Parathyroid adenoma (tissue), 2 donors: ENCODE measurements at regions not wholly inside any gene's neighbourhood (a gene's known extent, or its start where the extent isn't known, plus 50 kb on each side); places are given as distances from the start of the nearest gene placed in this dataset.

Source experiments
- H2AFZ ChIP-seq: fragments of 300-600 bp; sonication (generic); one replicate; pipeline ENCODE4 v1.7.0; 2017; ENCODE audit warnings: antibody characterized with exemption, mild to moderate bottlenecking
- H3K27ac ChIP-seq: fragments of 300-600 bp; sonication (generic); one replicate; pipeline ENCODE4 v1.7.0; 2017
- H3K27me3 ChIP-seq: fragments of 300-600 bp; sonication (generic); one replicate; pipeline ENCODE4 v1.7.0; 2017; ENCODE audit warnings: low read length; ENCODE audit not compliant: control insufficient read depth, insufficient read depth
- H3K36me3 ChIP-seq: fragments of 300-600 bp; sonication (generic); one replicate; pipeline ENCODE4 v1.7.0; 2017; ENCODE audit warnings: low read length; ENCODE audit not compliant: control insufficient read depth, insufficient read depth
- H3K4me1 ChIP-seq: fragments of 300-600 bp; sonication (generic); one replicate; pipeline ENCODE4 v1.7.0; 2017; ENCODE audit warnings: control low read depth
- H3K4me2 ChIP-seq: fragments of 300-600 bp; sonication (generic); one replicate; pipeline ENCODE4 v1.7.0; 2017; ENCODE audit warnings: low read length
- H3K4me3 ChIP-seq: fragments of 300-600 bp; sonication (generic); one replicate; pipeline ENCODE4 v1.7.0; 2017; ENCODE audit warnings: low read depth, low read length
- H3K79me2 ChIP-seq: fragments of 300-600 bp; sonication (generic); one replicate; pipeline ENCODE4 v1.7.0; 2017; ENCODE audit warnings: control low read depth
- H3K9ac ChIP-seq: fragments of 300-600 bp; sonication (generic); one replicate; pipeline ENCODE4 v1.7.0; 2017; ENCODE audit warnings: mild to moderate bottlenecking
- H3K9me3 ChIP-seq: fragments of 300-600 bp; sonication (generic); one replicate; pipeline ENCODE4 v1.7.0; 2017; ENCODE audit warnings: low read length; ENCODE audit not compliant: control insufficient read depth
- TF ChIP-seq, protein P1 (sequence below): fragments of 300-600 bp; sonication (generic); IDR thresholded peaks from one replicate; pipeline ENCODE4 v1.7.0; 2017; ENCODE audit warnings: antibody characterized with exemption, mild to moderate bottlenecking
- donor health status: primary hyperparathyroidism.

DNA sequence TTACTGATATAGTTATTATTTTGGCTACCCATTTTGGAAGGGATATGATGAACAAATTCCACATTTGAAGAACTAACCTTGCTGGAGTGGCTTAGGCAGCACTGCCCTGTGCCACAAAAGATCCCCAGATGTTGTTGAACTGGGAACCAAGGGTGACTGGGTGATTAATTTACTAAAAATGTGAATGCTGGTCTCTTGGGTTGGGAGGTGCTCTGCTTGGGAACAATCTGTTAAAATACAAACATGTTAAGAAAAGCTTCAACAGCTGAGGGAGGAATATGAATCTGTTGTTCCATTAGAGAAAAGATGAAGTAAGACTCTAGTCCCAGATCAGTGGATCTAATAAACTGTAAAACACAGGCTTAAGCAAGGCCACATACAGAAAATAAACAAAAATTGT is 1860.1 kb downstream of the SUCLG1 start:
- Histone ChIP-seq H3K9ac (no peak overlapping the region), H3K27ac (no peak overlapping the region)

DNA sequence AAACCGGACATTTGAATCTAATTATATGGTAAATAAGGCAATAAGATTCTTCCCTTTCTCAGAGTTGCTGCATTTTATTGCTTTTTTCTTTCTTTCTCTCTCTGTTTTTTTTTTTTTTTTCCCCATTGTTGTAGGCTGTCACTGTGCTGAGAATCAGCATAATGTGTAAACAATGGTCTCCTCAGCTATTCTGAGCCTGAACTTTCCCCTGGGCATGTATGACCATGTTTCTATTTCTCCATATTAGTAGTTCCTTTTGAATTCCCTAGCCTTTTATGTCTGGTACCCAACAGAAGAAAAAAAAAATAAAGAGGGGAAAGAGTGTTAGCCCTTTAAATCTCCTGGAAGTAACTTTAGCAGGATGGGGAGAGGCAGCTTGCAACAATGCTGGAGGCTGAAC is 1862.5 kb downstream of the SUCLG1 start:
- H3K4me2 ChIP-seq = no peak overlapping the region
- H3K36me3 ChIP-seq = no peaks in the 10 kb centered on the region

More for the DNA sequence above, 1860.1 kb downstream of the SUCLG1 start:
- Histone ChIP-seq H3K36me3 (no peaks in the 10 kb centered on the region), H3K27me3 (no peaks in the 10 kb centered on the region), H2AFZ (no peak overlapping the region), H3K9me3 (no peaks in the 10 kb centered on the region), H3K4me2 (no peak overlapping the region), H3K4me3 (no peak overlapping the region), H3K79me2 (no peaks in the 10 kb centered on the region), H3K4me1 (no peaks in the 10 kb centered on the region)
- TF ChIP-seq, protein P1, sequence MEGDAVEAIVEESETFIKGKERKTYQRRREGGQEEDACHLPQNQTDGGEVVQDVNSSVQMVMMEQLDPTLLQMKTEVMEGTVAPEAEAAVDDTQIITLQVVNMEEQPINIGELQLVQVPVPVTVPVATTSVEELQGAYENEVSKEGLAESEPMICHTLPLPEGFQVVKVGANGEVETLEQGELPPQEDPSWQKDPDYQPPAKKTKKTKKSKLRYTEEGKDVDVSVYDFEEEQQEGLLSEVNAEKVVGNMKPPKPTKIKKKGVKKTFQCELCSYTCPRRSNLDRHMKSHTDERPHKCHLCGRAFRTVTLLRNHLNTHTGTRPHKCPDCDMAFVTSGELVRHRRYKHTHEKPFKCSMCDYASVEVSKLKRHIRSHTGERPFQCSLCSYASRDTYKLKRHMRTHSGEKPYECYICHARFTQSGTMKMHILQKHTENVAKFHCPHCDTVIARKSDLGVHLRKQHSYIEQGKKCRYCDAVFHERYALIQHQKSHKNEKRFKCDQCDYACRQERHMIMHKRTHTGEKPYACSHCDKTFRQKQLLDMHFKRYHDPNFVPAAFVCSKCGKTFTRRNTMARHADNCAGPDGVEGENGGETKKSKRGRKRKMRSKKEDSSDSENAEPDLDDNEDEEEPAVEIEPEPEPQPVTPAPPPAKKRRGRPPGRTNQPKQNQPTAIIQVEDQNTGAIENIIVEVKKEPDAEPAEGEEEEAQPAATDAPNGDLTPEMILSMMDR = no peak

DNA sequence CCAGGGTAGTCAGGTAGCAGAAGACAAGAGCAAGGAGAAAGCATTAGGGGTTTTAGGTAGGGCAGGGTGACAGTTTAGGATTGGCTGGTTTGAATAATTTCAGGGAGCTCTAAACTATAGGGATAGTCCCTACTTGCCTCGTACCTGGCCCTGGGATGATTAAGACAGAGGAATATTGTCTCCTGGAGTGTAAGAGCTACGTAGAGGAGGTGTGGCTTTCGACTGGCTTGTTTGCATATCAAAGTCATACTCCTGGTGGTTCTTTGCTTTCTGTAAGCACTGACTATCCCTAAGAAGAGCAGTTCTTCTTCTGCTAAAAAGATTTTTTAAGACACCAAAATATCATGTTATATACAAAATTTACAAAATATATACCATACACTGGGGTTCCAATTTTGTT is 1867.4 kb downstream of the SUCLG1 start:
- Histone ChIP-seq H3K79me2 (no peaks in the 10 kb centered on the region), H2AFZ (no peak overlapping the region), H3K4me1 (no peaks in the 10 kb centered on the region), H3K36me3 (no peaks in the 10 kb centered on the region), H3K9ac (no peak overlapping the region), H3K27me3 (no peaks in the 10 kb centered on the region), H3K9me3 (no peaks in the 10 kb centered on the region), H3K27ac (no peak overlapping the region), H3K4me3 (no peak overlapping the region), H3K4me2 (no peak overlapping the region)
- TF ChIP-seq, protein P1 = no peak

More for the DNA sequence above, 1862.5 kb downstream of the SUCLG1 start:
- TF ChIP-seq, protein P1 = no peak
- Histone ChIP-seq H3K4me1 (no peaks in the 10 kb centered on the region), H2AFZ (no peak overlapping the region), H3K27me3 (no peaks in the 10 kb centered on the region), H3K9me3 (no peaks in the 10 kb centered on the region), H3K79me2 (no peaks in the 10 kb centered on the region), H3K27ac (no peak overlapping the region), H3K4me3 (no peak overlapping the region), H3K9ac (no peak overlapping the region)

DNA sequence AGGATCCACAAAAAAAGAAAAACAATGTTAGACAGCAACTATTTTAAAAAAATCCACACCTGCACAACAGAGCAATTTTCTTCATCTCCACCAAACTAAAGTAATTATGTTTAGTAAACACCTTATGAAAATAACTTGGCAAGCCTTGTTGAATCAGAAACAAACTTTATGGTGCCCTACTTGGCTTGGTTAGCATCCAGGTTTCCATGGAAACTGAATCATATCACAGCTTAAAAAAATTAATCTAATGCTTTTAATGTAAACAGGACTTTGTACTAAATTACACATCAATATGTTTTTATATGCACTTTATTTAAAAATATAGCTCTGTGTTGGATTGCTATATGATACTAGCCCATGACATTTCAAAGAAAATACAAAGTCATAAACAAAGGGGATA is 1882.4 kb downstream of the SUCLG1 start:
- no peaks in the 10 kb centered on the region for H3K36me3 ChIP-seq
- no peaks in the 10 kb centered on the region for H3K27me3 ChIP-seq
- TF ChIP-seq, protein P1 = no peak
- no peaks in the 10 kb centered on the region for H3K9me3 ChIP-seq
- H3K4me3 ChIP-seq = no peak overlapping the region
- H3K4me1 ChIP-seq = no peaks in the 10 kb centered on the region
- no peak overlapping the region for H3K4me2 ChIP-seq
- H3K79me2 ChIP-seq = no peaks in the 10 kb centered on the region
- H3K27ac ChIP-seq = no peak overlapping the region
- no peak overlapping the region for H2AFZ ChIP-seq
- no peak overlapping the region for H3K9ac ChIP-seq

DNA sequence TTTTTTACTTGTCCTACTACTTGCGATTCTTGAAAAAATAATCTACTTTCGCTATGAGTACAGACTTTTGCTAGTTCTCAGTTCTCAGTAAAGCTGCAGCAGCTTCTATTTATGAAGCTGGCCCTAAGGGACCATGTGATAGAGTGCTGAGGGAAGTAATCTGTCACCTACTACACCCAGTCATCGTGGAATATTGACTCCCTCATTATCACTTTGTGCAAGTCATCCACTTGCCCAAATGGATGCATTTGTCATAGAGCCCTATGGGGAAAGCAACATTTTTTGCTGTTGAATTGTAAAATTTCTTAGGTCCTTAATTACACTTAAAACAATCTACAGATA is 1919.8 kb downstream of the SUCLG1 start:
- H3K36me3 ChIP-seq = no peaks in the 10 kb centered on the region
- H3K4me1 ChIP-seq = no peaks in the 10 kb centered on the region
- H3K4me3 ChIP-seq = no peak overlapping the region
- H3K27me3 ChIP-seq = no peaks in the 10 kb centered on the region
- H3K79me2 ChIP-seq = no peaks in the 10 kb centered on the region
- no peak overlapping the region for H2AFZ ChIP-seq
- no peak overlapping the region for H3K4me2 ChIP-seq
- TF ChIP-seq, protein P1 = no peak
- no peak overlapping the region for H3K9ac ChIP-seq
- no peak overlapping the region for H3K27ac ChIP-seq
- no peaks in the 10 kb centered on the region for H3K9me3 ChIP-seq
